Parathyroid adenoma (tissue), 2 donors: ENCODE measurements at regions not wholly inside any gene's neighbourhood (a gene's known extent, or its start where the extent isn't known, plus 50 kb on each side); places are given as distances from the start of the nearest gene placed in this dataset.

Experiments
- H2AFZ ChIP-seq: fragments of 300-600 bp; sonication (generic); one replicate; pipeline ENCODE4 v1.7.0; 2017; ENCODE audit warnings: antibody characterized with exemption, mild to moderate bottlenecking
- H3K27ac ChIP-seq: fragments of 300-600 bp; sonication (generic); one replicate; pipeline ENCODE4 v1.7.0; 2017
- H3K27me3 ChIP-seq: fragments of 300-600 bp; sonication (generic); one replicate; pipeline ENCODE4 v1.7.0; 2017; ENCODE audit warnings: low read length; ENCODE audit not compliant: control insufficient read depth, insufficient read depth
- H3K36me3 ChIP-seq: fragments of 300-600 bp; sonication (generic); one replicate; pipeline ENCODE4 v1.7.0; 2017; ENCODE audit warnings: low read length; ENCODE audit not compliant: control insufficient read depth, insufficient read depth
- H3K4me1 ChIP-seq: fragments of 300-600 bp; sonication (generic); one replicate; pipeline ENCODE4 v1.7.0; 2017; ENCODE audit warnings: control low read depth
- H3K4me2 ChIP-seq: fragments of 300-600 bp; sonication (generic); one replicate; pipeline ENCODE4 v1.7.0; 2017; ENCODE audit warnings: low read length
- H3K4me3 ChIP-seq: fragments of 300-600 bp; sonication (generic); one replicate; pipeline ENCODE4 v1.7.0; 2017; ENCODE audit warnings: low read depth, low read length
- H3K79me2 ChIP-seq: fragments of 300-600 bp; sonication (generic); one replicate; pipeline ENCODE4 v1.7.0; 2017; ENCODE audit warnings: control low read depth
- H3K9ac ChIP-seq: fragments of 300-600 bp; sonication (generic); one replicate; pipeline ENCODE4 v1.7.0; 2017; ENCODE audit warnings: mild to moderate bottlenecking
- H3K9me3 ChIP-seq: fragments of 300-600 bp; sonication (generic); one replicate; pipeline ENCODE4 v1.7.0; 2017; ENCODE audit warnings: low read length; ENCODE audit not compliant: control insufficient read depth
- CTCF ChIP-seq: fragments of 300-600 bp; sonication (generic); IDR thresholded peaks from one replicate; pipeline ENCODE4 v1.7.0; 2017; ENCODE audit warnings: antibody characterized with exemption, mild to moderate bottlenecking
- donor health status: primary hyperparathyroidism.

- no peaks in the 10 kb centered on the region for H3K4me1 ChIP-seq
- no peak overlapping the region for H3K4me2 ChIP-seq
- no peaks in the 10 kb centered on the region for H3K9me3 ChIP-seq
- no peaks in the 10 kb centered on the region for H3K27me3 ChIP-seq
- TF ChIP-seq CTCF = no peak
- no peak overlapping the region for H2AFZ ChIP-seq
- H3K79me2 ChIP-seq = no peaks in the 10 kb centered on the region
- no peak overlapping the region for H3K9ac ChIP-seq
- no peak overlapping the region for H3K27ac ChIP-seq
- no peaks in the 10 kb centered on the region for H3K36me3 ChIP-seq
- no peak overlapping the region for H3K4me3 ChIP-seq
Observed at GRCh38 chr16:49048557-49048956, 233.1 kb downstream of the CBLN1 start.

- TF ChIP-seq CTCF = no peak
- H3K4me1 ChIP-seq = no peaks in the 10 kb centered on the region
- no peak overlapping the region for H3K9ac ChIP-seq
- H3K27ac ChIP-seq = no peak overlapping the region
- H3K9me3 ChIP-seq = no peaks in the 10 kb centered on the region
- no peak overlapping the region for H2AFZ ChIP-seq
- no peaks in the 10 kb centered on the region for H3K27me3 ChIP-seq
- H3K79me2 ChIP-seq = no peaks in the 10 kb centered on the region
- H3K36me3 ChIP-seq = no peaks in the 10 kb centered on the region
- no peak overlapping the region for H3K4me2 ChIP-seq
- H3K4me3 ChIP-seq = no peak overlapping the region
Observed at GRCh38 chr16:49036126-49036525, 245.5 kb downstream of the CBLN1 start.

GRCh38 chr16:49027420-49027819, 254.2 kb downstream of the CBLN1 start:
- Histone ChIP-seq H3K36me3 (no peaks in the 10 kb centered on the region), H3K79me2 (no peaks in the 10 kb centered on the region), H2AFZ (no peak overlapping the region), H3K27ac (no peak overlapping the region), H3K9me3 (no peaks in the 10 kb centered on the region), H3K4me3 (no peak overlapping the region), H3K4me1 (no peaks in the 10 kb centered on the region), H3K4me2 (no peak overlapping the region), H3K9ac (no peak overlapping the region), H3K27me3 (no peaks in the 10 kb centered on the region)
- TF ChIP-seq CTCF = no peak

GRCh38 chr16:49026566-49027181, 255.0 kb downstream of the CBLN1 start:
- Histone ChIP-seq H3K79me2 (no peaks in the 10 kb centered on the region), H3K27me3 (no peaks in the 10 kb centered on the region), H3K9me3 (no peaks in the 10 kb centered on the region), H3K36me3 (no peaks in the 10 kb centered on the region), H3K9ac (no peak overlapping the region), H2AFZ (no peak overlapping the region), H3K4me1 (no peaks in the 10 kb centered on the region), H3K4me2 (no peak overlapping the region), H3K4me3 (no peak overlapping the region), H3K27ac (no peak overlapping the region)
- no peak for TF ChIP-seq CTCF

- Histone ChIP-seq H3K4me3 (no peak overlapping the region), H3K4me2 (no peak overlapping the region), H3K4me1 (no peaks in the 10 kb centered on the region), H3K9ac (no peak overlapping the region), H3K9me3 (no peaks in the 10 kb centered on the region), H3K79me2 (no peaks in the 10 kb centered on the region), H2AFZ (no peak overlapping the region), H3K27me3 (no peaks in the 10 kb centered on the region), H3K27ac (no peak overlapping the region), H3K36me3 (no peaks in the 10 kb centered on the region)
- TF ChIP-seq CTCF = no peak
Observed at GRCh38 chr16:49024896-49025295, 256.7 kb downstream of the CBLN1 start.
